Endodermal cell (in vitro differentiated cells): ENCODE measurements at regions not wholly inside any gene's neighbourhood (a gene's known extent, or its start where the extent isn't known, plus 50 kb on each side); places are given as distances from the start of the nearest gene placed in this dataset.

Experiments used
- DNase-seq: peaks from one replicate; pipeline ENCODE4 v3.0.0-alpha.2; 2017
- H3K27ac ChIP-seq: 2 replicates; pipeline ENCODE4 v1.5.1; 2013; ENCODE audit warnings: mild to moderate bottlenecking, low read depth, low read length, moderate library complexity
- H3K27me3 ChIP-seq: 2 replicates; pipeline ENCODE4 v1.6.1; 2013; ENCODE audit warnings: mild to moderate bottlenecking, low read length, moderate library complexity; ENCODE audit not compliant: insufficient read depth, control insufficient read depth, poor library complexity, severe bottlenecking
- H3K36me3 ChIP-seq: 2 replicates; pipeline ENCODE4 v1.7.0; 2013; ENCODE audit warnings: mild to moderate bottlenecking, low read length, moderate library complexity; ENCODE audit not compliant: control insufficient read depth, insufficient read depth
- H3K4me1 ChIP-seq: one replicate; pipeline ENCODE4 v1.7.0; 2013; ENCODE audit warnings: low read length; ENCODE audit not compliant: control insufficient read depth, insufficient read depth
- H3K4me3 ChIP-seq: 2 replicates; pipeline ENCODE4 v1.5.1; 2013; ENCODE audit warnings: mild to moderate bottlenecking, low read length, moderate library complexity
- H3K9ac ChIP-seq: 2 replicates; pipeline ENCODE4 v1.6.1; 2013; ENCODE audit warnings: mild to moderate bottlenecking, low read length, moderate library complexity; ENCODE audit not compliant: poor library complexity, severe bottlenecking; ENCODE audit errors: extremely low read depth
- H3K9me3 ChIP-seq: 2 replicates; pipeline ENCODE4 v1.6.1; 2013; ENCODE audit warnings: mild to moderate bottlenecking, low read length, moderate library complexity; ENCODE audit not compliant: control insufficient read depth
- H3K27ac Mint-ChIP-seq: 2 replicates; pipeline ENCODE4 v1.8.0; 2020; ENCODE audit warnings: mixed read lengths
- H3K27me3 Mint-ChIP-seq: 2 replicates; pipeline ENCODE4 v1.8.0; 2021; ENCODE audit warnings: mild to moderate bottlenecking, mixed read lengths; ENCODE audit not compliant: insufficient read depth
- H3K36me3 Mint-ChIP-seq: 2 replicates; pipeline ENCODE4 v1.8.0; 2020; ENCODE audit warnings: low read depth, mixed read lengths
- H3K4me1 Mint-ChIP-seq: 2 replicates; pipeline ENCODE4 v1.8.0; 2020; ENCODE audit warnings: mixed read lengths
- H3K4me3 Mint-ChIP-seq: 2 replicates; pipeline ENCODE4 v1.8.0; 2020; ENCODE audit warnings: mild to moderate bottlenecking, moderate library complexity, mixed read lengths
- H3K9me3 Mint-ChIP-seq: 2 replicates; pipeline ENCODE4 v1.8.0; 2020; ENCODE audit warnings: mild to moderate bottlenecking, mixed read lengths
- CTCF ChIP-seq: fragments of 200-600 bp; sonication (generic); conservative IDR thresholded peaks from 2 replicates; pipeline ENCODE4 v1.5.0; 2021; ENCODE audit warnings: antibody characterized with exemption, mild to moderate bottlenecking
- WGBS, 2 experiments: methylation state at CpG; one replicate each; pipeline versions ENCODE4 v1.1.5 to v1.1.7; 2013; ENCODE audit warnings: missing lambda C conversion rate in 2 of 2, mixed read lengths in 1 of 2; ENCODE audit not compliant: insufficient coverage in 1 of 2, insufficient read length in 1 of 2; 5-methylcytosine and 5-hydroxymethylcytosine counted together

- Mint-ChIP-seq H3K27me3 (no peaks in the 10 kb centered on the region), H3K36me3 (no peaks in the 10 kb centered on the region), H3K27ac (no peak overlapping the region), H3K9me3 (no peaks in the 10 kb centered on the region), H3K4me3 (no peak overlapping the region), H3K4me1 (peaks cover 26% of the 10 kb centered on the region)
- Histone ChIP-seq H3K27me3 (no peaks in the 10 kb centered on the region), H3K4me3 (no peak overlapping the region), H3K9ac (no peak overlapping the region), H3K9me3 (no peaks in the 10 kb centered on the region), H3K36me3 (no peaks in the 10 kb centered on the region), H3K4me1 (no peaks in the 10 kb centered on the region), H3K27ac (no peak overlapping the region)
- WGBS, 2 experiments: 91 to 100% methylated on average over 1 to 2 of the region's 2 CpGs
- no peak for TF ChIP-seq CTCF
- DNase-seq: no peak
Measured at GRCh38 chr6:142699391-142699790, 245.6 kb downstream of the HIVEP2 start.

GRCh38 chr6:142700032-142700431, 244.9 kb downstream of the HIVEP2 start:
- no peak overlapping the region for H3K4me3 Mint-ChIP-seq
- H3K27ac ChIP-seq: no peak overlapping the region
- H3K27me3 Mint-ChIP-seq: no peaks in the 10 kb centered on the region
- H3K4me3 ChIP-seq: no peak overlapping the region
- H3K9ac ChIP-seq: no peak overlapping the region
- H3K4me1 Mint-ChIP-seq: peaks cover 26% of the 10 kb centered on the region
- TF ChIP-seq CTCF: no peak
- H3K4me1 ChIP-seq: no peaks in the 10 kb centered on the region
- no peaks in the 10 kb centered on the region for H3K27me3 ChIP-seq
- H3K9me3 Mint-ChIP-seq: no peaks in the 10 kb centered on the region
- H3K36me3 Mint-ChIP-seq: no peaks in the 10 kb centered on the region
- 89 to 96% methylated on average over 2 to 4 of the region's 4 CpGs for WGBS, 2 experiments
- no peaks in the 10 kb centered on the region for H3K36me3 ChIP-seq
- no peak overlapping the region for H3K27ac Mint-ChIP-seq
- no peak for DNase-seq
- no peaks in the 10 kb centered on the region for H3K9me3 ChIP-seq

DNA sequence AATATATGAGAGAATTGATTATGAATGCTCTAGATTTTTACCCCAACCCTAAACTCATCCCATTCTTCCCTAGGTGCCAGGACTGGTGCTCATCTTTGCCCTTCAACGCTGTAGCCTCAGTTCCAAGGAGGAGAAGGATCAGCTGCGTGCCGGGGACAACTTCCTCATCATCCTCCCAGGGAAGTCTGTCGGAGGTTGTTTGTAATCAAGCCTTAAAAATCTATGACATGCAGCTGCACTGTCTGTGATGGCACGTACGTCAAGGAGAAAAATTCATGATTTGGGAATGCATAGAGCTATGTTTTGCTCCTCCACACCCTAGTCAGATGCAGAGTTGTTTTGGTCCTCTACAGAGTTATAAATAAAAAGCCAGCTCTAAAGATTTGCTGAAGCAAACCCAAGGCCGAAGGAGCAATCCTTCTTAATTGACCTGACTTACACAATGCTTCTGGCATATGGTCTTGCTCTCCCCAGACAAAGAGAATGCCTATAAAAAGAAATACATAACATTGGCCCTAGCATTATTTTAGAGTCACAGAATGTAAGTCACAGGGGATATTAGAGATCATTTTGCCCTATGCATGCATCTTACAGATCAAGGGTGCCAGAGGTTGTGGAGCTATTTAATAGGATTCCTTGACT, 244.2 kb downstream of the HIVEP2 start:
- no peaks in the 10 kb centered on the region for H3K36me3 ChIP-seq
- H3K36me3 Mint-ChIP-seq: no peaks in the 10 kb centered on the region
- no peak for TF ChIP-seq CTCF
- H3K9me3 Mint-ChIP-seq: no peaks in the 10 kb centered on the region
- H3K9me3 ChIP-seq: no peaks in the 10 kb centered on the region
- H3K9ac ChIP-seq: no peak overlapping the region
- 87 to 90% methylated on average over 6 to 7 of the region's 7 CpGs for WGBS, 2 experiments
- H3K4me3 ChIP-seq: no peak overlapping the region
- no peak overlapping the region for H3K27ac ChIP-seq
- H3K27me3 Mint-ChIP-seq: no peaks in the 10 kb centered on the region
- no peak overlapping the region for H3K27ac Mint-ChIP-seq
- H3K4me1 ChIP-seq: no peaks in the 10 kb centered on the region
- no peak for DNase-seq
- H3K4me1 Mint-ChIP-seq: peaks cover 26% of the 10 kb centered on the region
- no peak overlapping the region for H3K4me3 Mint-ChIP-seq
- H3K27me3 ChIP-seq: no peaks in the 10 kb centered on the region
